NCI-H82 (cell line): ENCODE measurements at regions not wholly inside any gene's neighbourhood (a gene's known extent, or its start where the extent isn't known, plus 50 kb on each side); places are given as distances from the start of the nearest gene placed in this dataset.

ENCODE experiments used
- DNase-seq: peaks from one replicate; lab custom pipeline; 2025; lab: John Stamatoyannopoulos, UW

GRCh38 chr21:16642353-16642752 lies 870.5 kb upstream of the CXADR start:
- DNase-seq, result no peak

GRCh38 chr21:16644685-16645084 lies 868.2 kb upstream of the CXADR start:
- no peak for DNase-seq

GRCh38 chr21:16650714-16651366 lies 862.0 kb upstream of the CXADR start:
- no peak for DNase-seq

- no peak for DNase-seq
Observed at GRCh38 chr21:16651956-16652355, 860.9 kb upstream of the CXADR start.

- DNase-seq, result no peak
Observed at GRCh38 chr21:16663436-16663835, 849.4 kb upstream of the CXADR start.

GRCh38 chr21:16667395-16667794 lies 845.4 kb upstream of the CXADR start:
- no peak for DNase-seq

- no peak for DNase-seq
Observed at GRCh38 chr21:16674949-16675348, 837.9 kb upstream of the CXADR start.

GRCh38 chr21:16676391-16676790 lies 836.5 kb upstream of the CXADR start:
- DNase-seq, result no peak

GRCh38 chr21:16678429-16679160 lies 834.2 kb upstream of the CXADR start:
- no peak for DNase-seq

- no peak for DNase-seq
Observed at GRCh38 chr21:16695074-16695473, 817.8 kb upstream of the CXADR start.

GRCh38 chr21:16707274-16707673 lies 805.6 kb upstream of the CXADR start:
- DNase-seq, result no peak

- no peak for DNase-seq
Observed at GRCh38 chr21:16708101-16708835, 804.6 kb upstream of the CXADR start.

GRCh38 chr21:16709866-16710550 lies 802.8 kb upstream of the CXADR start:
- no peak for DNase-seq

GRCh38 chr21:16711757-16712156 lies 801.1 kb upstream of the CXADR start:
- DNase-seq, result no peak

- no peak for DNase-seq
Observed at GRCh38 chr21:16713331-16714117, 799.3 kb upstream of the CXADR start.

- no peak for DNase-seq
Observed at GRCh38 chr21:16740511-16740910, 772.3 kb upstream of the CXADR start.

- no peak for DNase-seq
Observed at GRCh38 chr21:16741141-16741665, 771.6 kb upstream of the CXADR start.

- no peak for DNase-seq
Observed at GRCh38 chr21:16742131-16742641, 770.7 kb upstream of the CXADR start.

GRCh38 chr21:16742741-16743140 lies 770.1 kb upstream of the CXADR start:
- DNase-seq, result no peak

- DNase-seq, result no peak
Observed at GRCh38 chr21:16743317-16743716, 769.5 kb upstream of the CXADR start.

GRCh38 chr21:16750926-16751325 lies 761.9 kb upstream of the CXADR start:
- DNase-seq, result no peak
